ENCODE measurements at regions not wholly inside any gene's neighbourhood (a gene's known extent, or its start where the extent isn't known, plus 50 kb on each side); places are given as distances from the start of the nearest gene placed in this dataset.

GRCh38 chr6:140871911-140872310 is 1260.8 kb upstream of the GJE1 start:
- DNase-seq (ENCODE audit: low read depth, low spot score): no peak
- Histone ChIP-seq H3K27ac (ENCODE audit: low read length) (no peak overlapping the region), H3K4me1 (ENCODE audit: control insufficient read depth, insufficient read depth, low read length) (no peaks in the 10 kb centered on the region), H3K9me3 (ENCODE audit: control insufficient read depth, insufficient read depth, low read length) (no peaks in the 10 kb centered on the region), H3K36me3 (ENCODE audit: control insufficient read depth, insufficient read depth, low read length) (no peaks in the 10 kb centered on the region), H3K4me3 (ENCODE audit: low read length) (no peak overlapping the region), H3K27me3 (ENCODE audit: control insufficient read depth, insufficient read depth, low read length) (no peaks in the 10 kb centered on the region)

- H3K4me3 ChIP-seq (ENCODE audit: low read length): no peak overlapping the region
- no peaks in the 10 kb centered on the region for H3K4me1 ChIP-seq (ENCODE audit: control insufficient read depth, insufficient read depth, low read length)
- no peaks in the 10 kb centered on the region for H3K36me3 ChIP-seq (ENCODE audit: control insufficient read depth, insufficient read depth, low read length)
- H3K27ac ChIP-seq (ENCODE audit: low read length): no peak overlapping the region
- no peaks in the 10 kb centered on the region for H3K27me3 ChIP-seq (ENCODE audit: control insufficient read depth, insufficient read depth, low read length)
- no peak for DNase-seq (ENCODE audit: low read depth, low spot score)
- H3K9me3 ChIP-seq (ENCODE audit: control insufficient read depth, insufficient read depth, low read length): no peaks in the 10 kb centered on the region
These were observed 1265.4 kb upstream of the GJE1 start for GRCh38 chr6:140867336-140867735.

DNA sequence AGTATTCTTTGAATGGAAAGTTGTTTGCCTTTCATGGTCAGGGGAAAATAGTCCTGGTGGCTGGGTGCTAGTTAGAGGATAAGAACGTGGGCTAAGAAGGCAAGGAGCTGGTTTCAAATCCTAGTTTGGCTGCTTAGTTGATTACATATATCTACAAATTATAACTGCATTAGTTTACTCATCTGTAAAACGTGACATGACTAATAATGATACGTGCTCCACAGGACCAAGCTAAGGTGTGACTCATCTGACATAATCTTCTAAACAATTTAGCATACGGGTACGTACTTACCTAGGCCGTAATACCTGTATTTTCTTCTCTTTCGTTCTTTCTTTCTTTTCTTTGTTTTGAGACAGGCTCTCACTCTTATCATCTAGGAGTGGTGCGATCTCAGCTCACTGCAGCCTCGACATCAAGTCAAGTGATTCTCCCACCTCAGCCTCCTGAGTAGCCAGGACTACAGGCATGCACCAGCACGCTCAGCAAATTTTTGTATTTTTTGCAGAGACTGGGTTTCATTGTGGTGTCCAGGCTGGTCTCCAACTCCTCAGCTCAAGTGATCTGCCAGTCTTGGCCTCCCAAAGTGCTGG is 1274.2 kb upstream of the GJE1 start:
- Histone ChIP-seq H3K27me3 (ENCODE audit: control insufficient read depth, insufficient read depth, low read length) (no peaks in the 10 kb centered on the region), H3K4me3 (ENCODE audit: low read length) (no peak overlapping the region), H3K27ac (ENCODE audit: low read length) (no peak overlapping the region), H3K9me3 (ENCODE audit: control insufficient read depth, insufficient read depth, low read length) (no peaks in the 10 kb centered on the region), H3K4me1 (ENCODE audit: control insufficient read depth, insufficient read depth, low read length) (no peaks in the 10 kb centered on the region), H3K36me3 (ENCODE audit: control insufficient read depth, insufficient read depth, low read length) (no peaks in the 10 kb centered on the region)
- WGBS (ENCODE audit: insufficient coverage, insufficient read length): no CpG with 5 or more reads among the region's 10 CpGs
- DNase-seq (ENCODE audit: low read depth, low spot score): no peak

DNA sequence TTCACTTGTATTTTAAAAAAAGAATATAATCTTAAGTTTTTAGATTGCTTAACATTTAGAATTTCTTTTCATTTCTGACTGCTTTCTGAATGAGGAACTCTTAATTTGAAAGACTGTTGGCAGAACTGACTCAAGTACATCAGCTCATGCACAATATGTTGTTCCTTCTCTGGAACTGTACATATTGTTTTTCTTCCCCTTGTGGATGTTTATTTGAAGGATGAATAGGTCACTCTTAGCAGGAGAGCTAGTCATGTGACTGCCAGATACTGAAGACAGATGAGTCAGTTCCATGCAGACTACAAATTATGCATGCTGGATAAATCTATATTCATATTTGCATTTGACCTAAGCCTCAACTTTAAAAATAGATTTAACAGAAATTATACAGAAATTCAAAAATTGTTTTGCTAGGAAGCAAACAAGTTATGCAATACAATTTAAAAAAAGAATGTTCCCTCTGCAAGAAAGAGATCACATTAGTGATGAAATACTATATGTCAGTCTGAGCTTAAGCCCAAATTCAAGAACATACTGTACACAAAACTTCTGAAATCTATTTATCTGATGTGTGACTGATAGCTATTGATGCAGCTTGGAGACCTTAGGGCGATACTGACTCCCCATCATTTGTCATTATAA is 1274.9 kb upstream of the GJE1 start:
- no CpG with 5 or more reads among the region's 1 CpG for WGBS (ENCODE audit: insufficient coverage, insufficient read length)
- Histone ChIP-seq H3K36me3 (ENCODE audit: control insufficient read depth, insufficient read depth, low read length) (no peaks in the 10 kb centered on the region), H3K4me1 (ENCODE audit: control insufficient read depth, insufficient read depth, low read length) (no peaks in the 10 kb centered on the region), H3K27ac (ENCODE audit: low read length) (no peak overlapping the region), H3K9me3 (ENCODE audit: control insufficient read depth, insufficient read depth, low read length) (no peaks in the 10 kb centered on the region), H3K27me3 (ENCODE audit: control insufficient read depth, insufficient read depth, low read length) (no peaks in the 10 kb centered on the region), H3K4me3 (ENCODE audit: low read length) (no peak overlapping the region)
- no peak for DNase-seq (ENCODE audit: low read depth, low spot score)

DNA sequence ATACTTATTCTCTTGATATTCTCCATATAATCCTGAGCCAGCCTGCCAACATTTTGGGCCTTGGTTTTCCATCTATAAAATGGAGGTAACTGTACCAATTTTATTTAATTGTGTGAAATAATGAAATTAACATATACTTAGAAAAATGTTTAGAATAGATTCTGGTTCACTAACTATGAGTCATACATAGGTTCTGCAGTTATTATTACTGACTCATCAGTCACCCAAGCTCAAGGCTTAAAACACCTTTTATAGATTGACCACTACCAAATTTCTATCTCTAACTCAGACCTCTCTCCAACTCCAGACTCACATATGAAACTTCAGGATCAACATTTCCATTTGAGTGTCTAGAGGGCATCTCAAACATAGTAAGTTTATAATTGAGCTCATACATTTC is 1277.2 kb upstream of the GJE1 start:
- H3K4me1 ChIP-seq (ENCODE audit: control insufficient read depth, insufficient read depth, low read length): no peaks in the 10 kb centered on the region
- H3K36me3 ChIP-seq (ENCODE audit: control insufficient read depth, insufficient read depth, low read length): no peaks in the 10 kb centered on the region
- H3K4me3 ChIP-seq (ENCODE audit: low read length): no peak overlapping the region
- H3K27ac ChIP-seq (ENCODE audit: low read length): no peak overlapping the region
- no peak for DNase-seq (ENCODE audit: low read depth, low spot score)
- no peaks in the 10 kb centered on the region for H3K27me3 ChIP-seq (ENCODE audit: control insufficient read depth, insufficient read depth, low read length)
- H3K9me3 ChIP-seq (ENCODE audit: control insufficient read depth, insufficient read depth, low read length): no peaks in the 10 kb centered on the region

DNA sequence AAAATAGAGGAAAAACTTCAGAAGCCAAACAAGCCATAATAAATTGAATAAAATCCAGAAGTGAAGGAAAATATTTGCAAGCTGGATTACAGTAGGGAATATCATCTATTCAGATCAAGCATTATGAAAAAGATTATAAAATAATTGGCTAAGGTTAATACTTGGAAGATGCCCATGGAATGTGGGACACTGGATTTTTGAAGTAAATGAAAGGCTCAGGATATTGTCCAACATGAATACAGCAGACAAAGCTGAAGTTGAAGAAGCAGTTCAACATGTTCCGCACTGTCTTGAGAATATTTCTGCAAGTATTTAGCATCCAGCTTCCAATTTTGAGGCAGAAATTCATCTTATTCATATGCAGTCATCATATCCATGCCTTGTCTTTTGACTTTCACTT is 1278.4 kb upstream of the GJE1 start:
- no peak overlapping the region for H3K27ac ChIP-seq (ENCODE audit: low read length)
- H3K4me3 ChIP-seq (ENCODE audit: low read length): no peak overlapping the region
- H3K9me3 ChIP-seq (ENCODE audit: control insufficient read depth, insufficient read depth, low read length): no peaks in the 10 kb centered on the region
- no peak for DNase-seq (ENCODE audit: low read depth, low spot score)
- no peaks in the 10 kb centered on the region for H3K36me3 ChIP-seq (ENCODE audit: control insufficient read depth, insufficient read depth, low read length)
- no peaks in the 10 kb centered on the region for H3K4me1 ChIP-seq (ENCODE audit: control insufficient read depth, insufficient read depth, low read length)
- no CpG with 5 or more reads among the region's 1 CpG for whole genome bisulfite sequencing (ENCODE audit: insufficient coverage, insufficient read length)
- H3K27me3 ChIP-seq (ENCODE audit: control insufficient read depth, insufficient read depth, low read length): no peaks in the 10 kb centered on the region

- no CpG with 5 or more reads among the region's 1 CpG for WGBS (ENCODE audit: insufficient coverage, insufficient read length)
- Histone ChIP-seq H3K27ac (ENCODE audit: low read length) (no peak overlapping the region), H3K9me3 (ENCODE audit: control insufficient read depth, insufficient read depth, low read length) (no peaks in the 10 kb centered on the region), H3K4me3 (ENCODE audit: low read length) (no peak overlapping the region), H3K27me3 (ENCODE audit: control insufficient read depth, insufficient read depth, low read length) (no peaks in the 10 kb centered on the region), H3K36me3 (ENCODE audit: control insufficient read depth, insufficient read depth, low read length) (no peaks in the 10 kb centered on the region), H3K4me1 (ENCODE audit: control insufficient read depth, insufficient read depth, low read length) (no peaks in the 10 kb centered on the region)
- no peak for DNase-seq (ENCODE audit: low read depth, low spot score)
These were observed 1282.3 kb upstream of the GJE1 start for GRCh38 chr6:140850438-140850837.

GRCh38 chr6:140849456-140849855 is 1283.3 kb upstream of the GJE1 start:
- H3K4me1 ChIP-seq (ENCODE audit: control insufficient read depth, insufficient read depth, low read length): no peaks in the 10 kb centered on the region
- no CpG with 5 or more reads among the region's 1 CpG for WGBS (ENCODE audit: insufficient coverage, insufficient read length)
- no peaks in the 10 kb centered on the region for H3K27me3 ChIP-seq (ENCODE audit: control insufficient read depth, insufficient read depth, low read length)
- DNase-seq (ENCODE audit: low read depth, low spot score): no peak
- H3K27ac ChIP-seq (ENCODE audit: low read length): no peak overlapping the region
- H3K4me3 ChIP-seq (ENCODE audit: low read length): no peak overlapping the region
- H3K9me3 ChIP-seq (ENCODE audit: control insufficient read depth, insufficient read depth, low read length): no peaks in the 10 kb centered on the region
- H3K36me3 ChIP-seq (ENCODE audit: control insufficient read depth, insufficient read depth, low read length): no peaks in the 10 kb centered on the region

DNA sequence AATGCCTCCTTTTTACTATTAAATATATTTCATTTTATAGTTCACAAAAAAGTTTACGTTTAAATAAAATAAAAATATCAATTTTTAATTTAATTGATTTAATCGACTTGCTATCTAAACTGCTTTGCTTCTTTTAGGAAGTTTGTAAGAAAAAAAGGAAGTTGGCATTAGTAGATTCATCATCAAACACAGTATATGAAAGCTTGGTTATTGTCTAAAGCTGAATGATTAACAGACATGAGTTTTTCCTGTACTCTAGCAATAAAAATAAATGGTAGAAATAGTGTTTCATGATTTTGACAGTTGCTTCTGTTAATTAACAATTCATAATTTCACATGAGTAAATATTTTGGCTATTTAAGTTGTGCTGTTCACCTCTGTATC is 1285.5 kb upstream of the GJE1 start:
- Histone ChIP-seq H3K4me1 (ENCODE audit: control insufficient read depth, insufficient read depth, low read length) (no peaks in the 10 kb centered on the region), H3K27me3 (ENCODE audit: control insufficient read depth, insufficient read depth, low read length) (no peaks in the 10 kb centered on the region), H3K36me3 (ENCODE audit: control insufficient read depth, insufficient read depth, low read length) (no peaks in the 10 kb centered on the region), H3K4me3 (ENCODE audit: low read length) (no peak overlapping the region), H3K9me3 (ENCODE audit: control insufficient read depth, insufficient read depth, low read length) (no peaks in the 10 kb centered on the region), H3K27ac (ENCODE audit: low read length) (no peak overlapping the region)
- WGBS (ENCODE audit: insufficient coverage, insufficient read length): no CpG with 5 or more reads among the region's 2 CpGs
- no peak for DNase-seq (ENCODE audit: low read depth, low spot score)

- H3K4me3 ChIP-seq (ENCODE audit: low read length): no peak overlapping the region
- WGBS (ENCODE audit: insufficient coverage, insufficient read length): no CpG with 5 or more reads among the region's 3 CpGs
These were observed 1286.0 kb upstream of the GJE1 start for GRCh38 chr6:140846503-140847261.

DNA sequence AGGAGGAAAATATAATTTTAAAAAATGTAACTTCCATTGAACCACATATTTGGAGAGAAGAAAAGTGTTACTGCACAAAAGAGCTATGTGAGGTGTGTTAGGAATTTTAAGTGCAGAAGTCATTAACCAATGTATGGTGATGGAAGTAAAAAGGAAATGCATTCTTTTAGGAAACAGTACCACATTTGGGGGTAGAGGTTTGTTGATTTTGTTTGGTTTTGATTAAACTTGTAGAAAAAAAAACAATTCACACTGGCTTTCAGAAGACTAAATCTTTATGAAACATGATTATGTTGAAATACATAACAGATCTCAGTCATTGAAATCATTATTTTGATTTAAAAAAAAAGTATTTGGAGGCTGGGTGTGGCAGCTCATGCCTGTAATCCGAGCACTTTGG is 1287.0 kb upstream of the GJE1 start:
- H3K9me3 ChIP-seq (ENCODE audit: control insufficient read depth, insufficient read depth, low read length): no peaks in the 10 kb centered on the region
- H3K4me3 ChIP-seq (ENCODE audit: low read length): no peak overlapping the region
- no peaks in the 10 kb centered on the region for H3K27me3 ChIP-seq (ENCODE audit: control insufficient read depth, insufficient read depth, low read length)
- H3K36me3 ChIP-seq (ENCODE audit: control insufficient read depth, insufficient read depth, low read length): no peaks in the 10 kb centered on the region
- H3K4me1 ChIP-seq (ENCODE audit: control insufficient read depth, insufficient read depth, low read length): no peaks in the 10 kb centered on the region
- no CpG with 5 or more reads among the region's 1 CpG for WGBS (ENCODE audit: insufficient coverage, insufficient read length)
- DNase-seq (ENCODE audit: low read depth, low spot score): no peak
- no peak overlapping the region for H3K27ac ChIP-seq (ENCODE audit: low read length)

More at GRCh38 chr6:140846503-140847261, 1286.0 kb upstream of the GJE1 start:
- DNase-seq (ENCODE audit: low read depth, low spot score): no peak
- no peaks in the 10 kb centered on the region for H3K27me3 ChIP-seq (ENCODE audit: control insufficient read depth, insufficient read depth, low read length)
- no peaks in the 10 kb centered on the region for H3K4me1 ChIP-seq (ENCODE audit: control insufficient read depth, insufficient read depth, low read length)
- no peak overlapping the region for H3K27ac ChIP-seq (ENCODE audit: low read length)
- no peaks in the 10 kb centered on the region for H3K36me3 ChIP-seq (ENCODE audit: control insufficient read depth, insufficient read depth, low read length)
- H3K9me3 ChIP-seq (ENCODE audit: control insufficient read depth, insufficient read depth, low read length): no peaks in the 10 kb centered on the region

Measured in iPS DF 6.9 (cell line).